ENCODE measurements at regions not wholly inside any gene's neighbourhood (a gene's known extent, or its start where the extent isn't known, plus 50 kb on each side); places are given as distances from the start of the nearest gene placed in this dataset.

DNA sequence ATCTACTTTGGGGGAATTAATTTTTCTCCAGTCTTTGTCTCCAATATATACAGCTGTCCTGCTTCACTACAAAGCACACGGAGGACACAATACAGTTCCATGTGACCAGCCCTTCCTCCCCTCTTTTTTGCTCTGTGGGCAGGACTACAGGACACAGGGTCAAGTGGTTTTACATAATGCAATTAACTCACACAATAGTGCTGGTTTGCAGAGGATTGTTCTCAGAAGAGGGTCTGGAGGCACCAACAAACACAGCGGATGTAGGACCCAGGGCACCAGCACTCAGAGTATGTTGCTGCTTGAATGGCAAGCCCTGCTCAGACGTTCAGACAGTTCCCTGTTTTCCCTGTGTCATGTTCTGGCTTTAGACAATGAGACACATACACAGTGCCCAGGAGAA is 52.0 kb upstream of the NPTX2 start:
- DNase-seq = no peak

GRCh38 chr7:98562871-98563495 is 54.1 kb upstream of the NPTX2 start:
- DNase-seq = no peak

DNA sequence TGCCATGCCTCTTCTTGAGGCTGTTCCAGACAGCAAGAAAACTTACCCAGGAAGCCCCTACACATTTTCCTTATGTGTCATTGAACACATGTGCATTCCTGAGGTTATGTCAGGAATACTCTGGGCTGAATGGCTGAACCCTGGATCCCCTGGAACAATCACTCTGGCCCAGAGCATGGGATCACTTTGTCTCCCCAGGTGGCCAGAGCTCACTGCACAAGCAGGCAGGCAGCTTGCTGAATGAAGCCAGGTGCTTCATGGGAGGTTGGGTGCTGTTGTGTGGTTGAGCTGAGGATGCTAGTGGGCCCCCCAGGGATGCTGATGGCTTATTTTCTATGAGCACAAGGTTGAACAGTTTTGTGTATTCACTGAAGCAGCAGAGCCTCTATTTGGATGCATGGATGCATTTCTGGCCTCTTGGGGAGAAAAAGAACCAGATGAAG is 54.7 kb upstream of the NPTX2 start:
- no peak for DNase-seq

GRCh38 chr7:98559958-98560357 is 57.1 kb upstream of the NPTX2 start:
- no peak for DNase-seq

DNA sequence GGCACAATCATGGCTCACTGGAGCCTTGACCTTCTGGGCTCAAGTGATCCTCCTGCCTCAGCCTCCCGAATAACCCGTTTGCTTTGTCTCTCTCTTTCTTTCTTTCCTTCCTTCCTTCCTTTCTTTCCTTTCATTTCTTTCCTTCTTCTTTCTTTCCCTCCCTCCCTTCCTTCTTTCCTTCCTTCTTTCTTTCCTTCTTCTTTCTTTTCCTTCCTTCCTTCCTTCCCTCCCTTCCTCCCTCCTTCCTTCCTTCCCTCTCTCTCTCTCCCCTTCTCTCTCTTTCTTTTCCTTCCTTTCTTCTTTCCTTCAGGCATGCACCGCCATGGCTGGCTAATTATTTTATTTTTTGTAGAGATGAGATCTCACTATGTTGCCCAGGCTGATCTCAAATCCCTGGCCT is 57.9 kb upstream of the NPTX2 start:
- no peak for DNase-seq

DNA sequence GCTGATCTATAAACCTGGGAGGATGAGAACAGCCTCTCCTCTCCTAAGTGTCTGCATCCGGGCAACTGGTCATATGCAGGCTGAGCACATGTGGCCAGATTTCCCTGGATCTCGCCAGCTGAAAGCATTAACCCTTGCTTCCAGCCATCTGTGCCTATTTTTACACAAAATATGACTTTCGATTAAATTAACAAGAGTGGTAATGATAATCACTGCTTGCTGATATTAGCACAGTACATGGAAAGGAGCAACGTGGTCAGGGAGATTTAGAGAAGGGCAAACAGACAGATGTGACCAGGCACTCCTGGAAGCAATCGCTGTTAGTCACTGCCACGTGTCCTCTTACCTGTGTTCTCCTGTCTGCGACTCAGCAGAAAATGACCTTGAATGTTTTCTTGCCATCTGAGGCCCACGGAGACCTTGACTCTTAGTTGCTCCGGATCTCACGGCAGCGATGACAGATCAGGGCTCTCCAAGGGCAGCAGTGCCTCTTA is 59.5 kb upstream of the NPTX2 start:
- no peak for DNase-seq

DNA sequence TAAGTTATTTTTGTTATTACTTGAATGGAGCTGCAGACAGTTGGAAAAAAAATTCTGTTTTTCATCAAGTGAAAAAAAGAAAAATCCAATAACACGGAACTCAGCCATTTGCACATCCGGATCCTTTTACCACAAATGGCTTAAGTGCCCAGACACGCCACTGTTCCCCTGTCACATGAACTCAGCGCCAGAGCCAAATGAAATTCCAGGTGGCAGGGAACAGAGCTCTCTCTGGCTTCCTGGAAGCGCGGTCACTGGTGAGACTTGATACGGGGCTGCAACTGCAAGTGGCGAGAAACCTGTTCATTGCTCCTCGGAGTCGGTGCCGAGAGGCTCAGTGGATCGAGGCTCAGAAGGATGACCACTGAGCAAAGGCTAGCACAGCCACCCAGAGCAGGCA is 60.8 kb upstream of the NPTX2 start:
- DNase-seq = no peak

GRCh38 chr7:98555403-98555802 is 61.7 kb upstream of the NPTX2 start:
- no peak for DNase-seq

DNA sequence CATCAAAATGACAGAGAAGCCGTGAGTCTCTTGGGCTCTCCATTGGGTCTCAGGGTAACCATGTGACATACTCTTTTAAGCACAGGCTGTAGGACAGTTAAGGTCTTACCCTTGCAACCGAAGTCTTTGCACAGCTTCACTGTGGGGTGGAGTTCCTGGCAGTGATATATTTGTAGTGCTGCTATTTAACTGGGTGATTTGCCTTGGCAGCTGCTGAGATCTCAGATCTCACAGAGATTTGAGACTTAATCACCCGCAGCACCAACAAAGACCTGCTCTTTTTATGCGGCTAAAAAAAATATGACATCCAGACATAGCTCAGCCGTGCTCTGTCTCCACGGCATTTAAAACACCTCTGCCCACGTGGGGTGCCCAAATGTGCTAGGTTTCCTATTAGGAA is 63.4 kb upstream of the NPTX2 start:
- no peak for DNase-seq

DNA sequence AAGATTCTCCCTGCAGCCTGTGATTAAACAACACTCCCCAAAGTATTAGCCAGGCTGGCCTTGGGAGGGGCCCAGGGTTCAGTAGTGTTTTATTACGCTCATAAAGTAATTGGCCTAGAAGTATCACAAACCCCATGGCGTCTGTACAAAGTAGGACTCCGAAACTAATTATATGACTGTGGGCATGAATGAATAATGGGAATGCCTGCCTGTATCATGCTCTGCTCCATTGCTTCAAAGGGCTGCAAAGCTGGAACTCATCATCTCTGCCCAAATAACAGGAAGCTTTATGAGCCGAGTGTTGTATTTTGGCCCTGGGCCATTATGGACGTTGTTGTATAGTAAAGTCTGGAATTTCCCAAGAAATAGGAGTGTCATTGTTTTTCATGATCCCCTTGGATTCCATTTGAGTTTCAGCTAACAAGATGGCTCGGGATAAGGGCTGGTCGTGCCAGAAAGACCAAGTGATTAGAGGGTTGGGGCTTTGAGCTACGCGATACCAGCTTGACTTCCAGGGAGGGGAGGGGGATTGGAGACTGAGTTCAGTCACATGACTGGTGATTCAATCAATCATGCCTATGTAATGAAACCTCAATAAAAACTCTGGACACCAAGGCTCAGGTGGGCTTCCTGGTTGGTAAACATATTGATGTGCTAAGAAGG is 65.3 kb upstream of the NPTX2 start:
- DNase-seq = no peak

DNA sequence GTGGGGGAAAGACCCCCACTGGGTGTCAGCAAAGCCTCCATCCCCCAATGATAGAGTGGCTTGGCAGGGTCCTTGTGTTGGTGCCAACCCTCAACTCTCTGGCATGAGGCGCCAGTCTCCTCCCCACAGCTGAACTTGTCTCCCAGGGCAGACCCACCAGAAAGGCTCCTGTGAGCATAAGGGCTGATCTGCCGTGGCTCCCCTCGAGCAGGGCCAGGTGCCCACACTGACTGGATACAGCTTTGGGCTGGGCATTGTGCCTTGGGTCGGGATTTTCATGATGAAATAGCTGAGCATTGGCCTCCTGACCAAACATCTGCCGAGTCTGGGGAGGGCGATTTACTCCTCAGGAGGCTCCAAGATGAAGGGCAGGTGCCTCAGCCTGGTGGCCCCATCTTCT is 68.1 kb upstream of the NPTX2 start:
- no peak for DNase-seq

- no peak for DNase-seq
Observed at GRCh38 chr7:98548370-98548769, 68.7 kb upstream of the NPTX2 start.

- no peak for DNase-seq
Observed at GRCh38 chr7:98541101-98541500, 76.0 kb upstream of the NPTX2 start.

DNA sequence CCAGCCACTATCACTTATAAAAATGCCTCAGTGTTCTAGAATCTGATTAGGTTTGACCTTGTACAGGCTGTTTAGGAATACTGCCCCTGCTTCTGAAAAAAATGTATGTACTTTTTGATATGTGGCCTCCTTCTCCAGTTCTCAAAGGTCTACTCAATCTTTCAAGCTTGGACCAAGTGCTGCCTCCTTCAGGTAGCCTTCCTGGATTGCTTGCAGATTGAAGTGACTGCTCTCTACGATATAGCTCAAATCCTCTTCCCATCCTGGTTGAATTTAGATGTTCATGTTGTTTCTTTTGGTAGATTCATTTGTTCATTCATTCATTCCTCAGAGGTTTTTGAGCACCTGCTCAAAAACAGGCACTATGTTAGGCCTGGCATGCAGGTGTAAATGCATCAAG is 77.2 kb upstream of the NPTX2 start:
- no peak for DNase-seq

DNA sequence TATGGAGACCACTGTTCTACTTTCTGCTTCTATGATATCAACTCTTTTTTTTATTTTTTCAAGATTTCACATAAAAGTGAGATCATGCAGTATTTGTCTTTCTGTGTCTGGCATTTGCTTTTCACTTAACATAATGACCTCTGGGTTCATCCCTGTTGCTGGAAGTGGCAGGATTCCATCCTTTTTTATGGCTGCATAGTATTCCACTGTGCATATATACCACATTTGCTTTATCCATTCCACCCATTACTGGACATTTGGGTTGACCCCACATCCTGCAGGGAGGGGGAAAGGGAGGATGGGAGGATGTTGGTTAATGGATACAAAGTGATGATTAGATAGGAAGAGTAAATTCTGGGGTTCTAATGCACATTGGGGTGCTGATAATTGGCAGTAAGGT is 80.3 kb upstream of the NPTX2 start:
- DNase-seq = no peak

DNA sequence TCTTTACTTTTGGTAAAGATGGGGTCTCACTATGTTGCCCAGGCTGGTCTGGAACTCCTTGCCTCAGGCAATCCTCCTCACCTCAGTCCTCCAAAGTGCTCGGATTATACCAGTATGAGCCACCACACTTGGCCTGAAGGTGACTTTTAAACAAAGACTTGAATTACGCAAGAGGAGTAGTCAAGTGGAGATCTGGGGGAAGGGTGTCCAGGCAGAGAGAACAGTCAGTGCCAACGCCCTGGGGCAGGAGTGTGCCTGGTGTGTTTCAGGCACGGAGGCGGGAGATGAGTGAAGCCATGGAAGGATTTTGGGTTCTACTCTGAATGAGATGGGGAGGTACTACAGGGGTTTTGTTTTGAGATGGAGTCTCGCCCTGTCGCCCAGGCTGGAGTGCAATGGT is 82.6 kb upstream of the NPTX2 start:
- DNase-seq = no peak

DNA sequence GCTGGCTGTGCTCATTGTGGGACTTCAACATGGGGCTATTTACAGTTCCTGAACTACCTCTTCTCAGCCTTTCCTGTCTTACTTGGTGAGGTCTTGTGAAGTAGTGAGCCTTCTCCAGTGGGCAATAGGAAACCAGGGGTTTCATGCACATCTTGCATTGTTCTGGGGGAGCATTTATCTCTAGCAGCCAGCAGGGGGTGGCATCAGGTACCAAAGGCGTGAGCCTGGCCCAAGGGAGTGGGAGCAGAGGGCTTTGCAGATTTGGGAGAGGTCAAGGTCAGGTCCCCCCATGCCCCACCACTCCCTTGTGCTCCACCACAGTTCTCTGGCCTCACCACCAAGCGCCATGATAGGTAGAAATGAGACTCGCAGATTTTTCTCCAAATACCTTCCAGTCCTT is 85.4 kb upstream of the NPTX2 start:
- DNase-seq = no peak

- no peak for DNase-seq
Observed at GRCh38 chr7:98528079-98528478, 89.0 kb upstream of the NPTX2 start.

DNA sequence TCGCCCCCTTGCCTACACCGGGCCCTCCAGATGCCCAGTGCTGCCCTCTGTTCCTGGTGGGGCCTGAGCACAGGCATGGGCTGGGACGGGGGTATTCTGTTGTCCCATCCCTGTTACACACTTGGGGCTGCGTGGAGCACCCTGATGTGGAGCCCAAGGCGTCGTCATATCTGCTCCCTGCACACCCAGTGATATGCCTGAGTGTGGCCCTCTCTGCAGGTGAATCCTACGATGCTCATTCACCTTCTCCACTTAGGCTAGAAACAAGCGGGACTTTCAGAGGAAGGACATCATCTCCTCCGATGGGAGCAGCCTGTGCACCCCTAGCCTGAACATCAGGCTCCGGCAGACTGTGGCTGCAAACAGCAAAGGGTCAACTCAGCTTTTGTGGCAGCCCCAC is 91.0 kb upstream of the NPTX2 start:
- DNase-seq = no peak

- DNase-seq = no peak
Observed at GRCh38 chr7:98521089-98521692, 95.9 kb upstream of the NPTX2 start.

- DNase-seq = no peak
Observed at GRCh38 chr7:98520356-98520951, 96.6 kb upstream of the NPTX2 start.

DNA sequence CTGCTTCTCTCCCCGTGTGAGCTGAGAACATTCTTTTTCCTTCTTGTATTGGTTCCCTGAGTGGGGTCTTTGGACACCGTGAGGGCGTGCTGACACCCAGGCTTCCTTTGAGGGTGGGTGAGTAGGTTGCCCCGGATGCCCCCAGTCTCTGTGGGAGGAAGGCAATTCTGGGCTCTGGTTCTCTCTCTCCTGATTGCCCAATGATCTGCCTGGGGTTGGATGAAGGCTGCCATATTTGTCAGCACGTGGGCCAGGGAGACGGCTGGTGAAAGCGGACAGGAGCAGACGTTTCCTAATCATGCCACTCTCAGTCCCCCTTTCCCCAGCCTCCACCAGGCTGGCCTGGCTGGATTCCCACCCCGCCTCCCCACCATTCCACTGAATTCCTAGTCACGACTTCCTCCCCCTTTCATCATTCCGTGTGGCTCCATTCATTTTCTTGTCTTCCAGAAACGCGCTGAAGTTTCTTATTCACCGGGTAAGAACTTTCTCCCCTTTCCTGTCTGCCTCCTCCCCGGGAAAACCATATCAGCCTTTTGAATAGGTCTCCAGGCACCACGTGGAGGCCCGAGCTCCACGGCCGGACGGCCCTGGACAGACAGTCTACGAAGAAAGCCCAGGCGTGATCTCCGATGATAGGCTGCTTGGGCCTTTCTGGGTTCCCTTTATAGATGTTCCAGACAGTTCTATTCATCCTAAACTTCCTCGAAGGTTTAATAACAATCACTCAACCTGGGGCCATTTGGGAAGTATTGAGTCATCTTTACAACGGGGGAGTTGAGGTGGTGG is 98.7 kb upstream of the NPTX2 start:
- no peak for DNase-seq

DNA sequence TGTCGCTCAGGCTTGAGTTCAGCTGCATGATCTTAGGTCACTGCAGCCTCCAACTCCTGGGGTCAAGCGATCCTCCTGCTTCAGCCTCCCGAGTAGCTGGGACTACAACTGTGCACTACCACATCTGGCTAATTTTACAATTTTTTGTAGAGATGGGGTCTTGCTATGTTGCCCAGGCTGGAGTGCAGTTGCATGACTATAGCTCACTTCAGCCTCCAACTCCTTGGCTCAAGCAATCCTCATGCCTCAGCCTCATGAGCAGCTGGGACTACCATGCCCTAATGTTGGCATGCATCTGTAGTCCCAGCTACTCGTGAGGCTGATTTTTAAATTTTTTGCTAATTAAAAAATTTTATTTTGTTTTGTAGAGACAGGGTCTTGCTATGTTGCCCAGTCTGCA is 101.9 kb upstream of the NPTX2 start:
- DNase-seq = no peak

Measured in activated CD8-positive, alpha-beta memory T cell treated with anti-CD3 and anti-CD28 coated beads, Interleukin-2, amount 50 U/mL, for 4 hours (primary cell).